Retinal pigment epithelial cell (primary cell): ENCODE measurements at regions not wholly inside any gene's neighbourhood (a gene's known extent, or its start where the extent isn't known, plus 50 kb on each side); places are given as distances from the start of the nearest gene placed in this dataset.

Experiments
- DNase-seq: peaks from one replicate; pipeline ENCODE4 v3.0.0-alpha.2; 2010; ENCODE audit warnings: low read depth
- H3K4me3 ChIP-seq: 2 replicates; pipeline ENCODE4 v1.5.1; 2011; ENCODE audit warnings: mild to moderate bottlenecking, low read length, control low read depth, moderate library complexity
- TF ChIP-seq, protein P1 (sequence below): conservative IDR thresholded peaks from 2 replicates; pipeline ENCODE4 v1.5.1; 2011; ENCODE audit warnings: low read depth, low read length, control low read depth, inconsistent platforms

DNA sequence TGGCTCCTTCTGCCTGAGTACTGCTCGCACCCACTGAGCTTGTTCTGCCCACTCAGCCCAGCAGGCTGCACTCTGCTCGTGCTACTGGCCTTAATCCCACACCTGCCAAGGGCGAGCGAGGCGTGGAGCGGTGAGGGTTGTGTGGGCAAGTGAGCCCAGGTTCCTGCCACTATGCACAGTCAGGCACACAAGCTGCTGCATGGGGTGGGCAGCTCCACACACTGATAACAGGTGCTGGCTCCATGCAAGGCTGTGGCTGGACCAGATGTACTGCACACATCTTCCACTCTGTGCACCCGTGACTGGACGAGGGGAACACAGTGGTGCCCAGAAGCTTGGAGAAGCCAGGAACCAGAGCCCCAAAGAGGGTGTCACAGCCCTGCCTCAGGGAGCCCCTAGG is 184.3 kb upstream of the NUDT6 start:
- H3K4me3 ChIP-seq, result no peak overlapping the region
- DNase-seq, result no peak
- TF ChIP-seq, protein P1, sequence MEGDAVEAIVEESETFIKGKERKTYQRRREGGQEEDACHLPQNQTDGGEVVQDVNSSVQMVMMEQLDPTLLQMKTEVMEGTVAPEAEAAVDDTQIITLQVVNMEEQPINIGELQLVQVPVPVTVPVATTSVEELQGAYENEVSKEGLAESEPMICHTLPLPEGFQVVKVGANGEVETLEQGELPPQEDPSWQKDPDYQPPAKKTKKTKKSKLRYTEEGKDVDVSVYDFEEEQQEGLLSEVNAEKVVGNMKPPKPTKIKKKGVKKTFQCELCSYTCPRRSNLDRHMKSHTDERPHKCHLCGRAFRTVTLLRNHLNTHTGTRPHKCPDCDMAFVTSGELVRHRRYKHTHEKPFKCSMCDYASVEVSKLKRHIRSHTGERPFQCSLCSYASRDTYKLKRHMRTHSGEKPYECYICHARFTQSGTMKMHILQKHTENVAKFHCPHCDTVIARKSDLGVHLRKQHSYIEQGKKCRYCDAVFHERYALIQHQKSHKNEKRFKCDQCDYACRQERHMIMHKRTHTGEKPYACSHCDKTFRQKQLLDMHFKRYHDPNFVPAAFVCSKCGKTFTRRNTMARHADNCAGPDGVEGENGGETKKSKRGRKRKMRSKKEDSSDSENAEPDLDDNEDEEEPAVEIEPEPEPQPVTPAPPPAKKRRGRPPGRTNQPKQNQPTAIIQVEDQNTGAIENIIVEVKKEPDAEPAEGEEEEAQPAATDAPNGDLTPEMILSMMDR, result no peak

DNA sequence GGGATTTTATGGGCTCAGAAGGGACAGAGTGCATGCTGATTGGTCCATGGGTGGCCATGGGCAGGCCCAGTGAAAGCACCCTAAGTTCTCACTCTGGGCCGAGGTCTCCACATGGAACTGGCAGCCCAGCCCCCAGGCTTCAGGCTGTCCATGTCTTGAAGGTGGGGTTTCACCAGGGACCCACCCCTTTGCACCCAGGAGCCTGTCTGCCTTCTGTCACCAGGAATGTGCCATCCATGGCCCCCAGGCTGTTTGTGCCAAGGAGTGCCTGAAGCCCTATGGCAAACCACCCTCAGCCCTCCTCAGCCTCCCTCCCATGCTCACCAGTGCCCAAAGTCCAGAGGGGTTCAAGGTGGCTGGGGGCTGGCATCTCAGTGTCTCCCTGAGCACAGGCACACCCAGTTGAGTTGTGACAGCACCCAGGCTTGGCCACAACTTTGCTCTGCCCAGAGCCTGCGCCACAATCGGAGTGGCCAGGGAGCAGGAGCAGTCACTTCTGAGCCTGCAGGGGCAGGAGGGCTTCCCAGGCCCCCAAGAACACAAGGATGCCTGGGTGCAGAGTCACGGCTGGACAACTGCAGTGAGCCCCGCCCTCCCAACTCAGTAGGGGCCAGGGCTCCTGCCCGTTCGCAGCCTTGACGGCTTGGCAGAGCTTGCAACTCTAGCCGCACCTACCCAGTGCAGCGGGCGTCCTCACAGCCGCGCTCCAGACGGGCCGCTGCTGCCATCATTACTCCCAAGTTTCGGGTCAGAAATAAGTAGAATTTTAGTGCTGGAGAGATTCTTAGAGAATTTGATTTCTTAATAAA is 185.3 kb upstream of the NUDT6 start:
- no peak for DNase-seq

DNA sequence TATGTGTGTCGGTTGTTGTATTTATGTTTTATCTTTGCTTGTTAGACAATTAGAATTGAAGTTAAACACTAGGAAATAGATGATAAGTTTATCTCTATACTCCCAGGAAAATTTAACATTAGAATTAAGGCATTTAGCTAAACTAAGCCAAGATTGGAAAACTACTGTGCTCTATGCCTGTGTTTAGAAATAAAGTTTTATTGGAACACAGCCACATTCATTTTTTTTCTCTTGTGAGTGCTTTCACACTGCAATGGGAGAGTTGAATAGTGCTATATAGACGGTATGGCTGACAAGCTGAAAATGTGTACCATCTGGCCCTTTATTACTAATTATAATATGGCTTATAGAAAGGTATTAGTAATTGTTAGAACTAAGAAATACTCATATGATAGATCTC is 186.7 kb upstream of the NUDT6 start:
- no peak overlapping the region for H3K4me3 ChIP-seq
- TF ChIP-seq, protein P1, result no peak
- DNase-seq, result no peak

More for the DNA sequence above, 185.3 kb upstream of the NUDT6 start:
- TF ChIP-seq, protein P1, result no peak
- H3K4me3 ChIP-seq, result no peak overlapping the region

DNA sequence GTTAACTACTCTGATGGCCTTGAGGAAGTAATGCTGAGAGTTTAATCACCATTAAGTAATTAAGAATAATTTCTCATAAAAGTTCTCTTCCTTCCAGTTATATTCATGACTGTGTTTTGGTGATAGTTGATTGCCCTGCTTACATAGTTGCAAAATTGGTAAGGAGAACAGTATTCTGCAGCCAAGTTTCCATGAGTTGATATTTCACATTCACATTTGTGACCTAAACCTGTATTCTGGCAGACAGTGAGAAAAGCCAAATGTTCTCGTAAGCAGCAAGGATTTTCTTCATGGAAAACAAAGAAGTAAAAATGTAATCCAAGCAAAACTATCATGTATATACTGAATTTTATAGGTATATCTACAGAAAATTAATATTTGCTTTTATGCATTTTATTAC is 187.8 kb upstream of the NUDT6 start:
- TF ChIP-seq, protein P1, result no peak
- DNase-seq, result no peak

DNA sequence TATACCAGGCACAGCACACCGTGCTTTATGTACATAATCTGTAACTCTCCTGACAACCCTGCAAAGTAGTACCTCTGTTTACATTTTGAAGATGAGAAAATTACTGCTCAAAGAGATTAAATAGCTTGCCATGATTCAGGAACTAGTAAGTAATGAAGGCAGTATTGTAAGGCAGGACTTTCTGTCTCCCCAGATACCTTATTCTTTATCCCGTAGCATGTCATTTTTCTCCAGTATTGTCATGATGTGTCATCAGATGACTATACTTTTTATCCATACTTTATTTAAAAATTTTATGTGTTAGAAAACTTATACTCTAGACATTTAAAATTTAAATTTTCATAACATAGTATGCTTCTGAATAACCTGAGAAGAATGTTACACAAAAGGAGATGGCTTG is 188.3 kb upstream of the NUDT6 start:
- no peak for DNase-seq
- H3K4me3 ChIP-seq, result no peak overlapping the region
- TF ChIP-seq, protein P1, result no peak

More for the DNA sequence above, 187.8 kb upstream of the NUDT6 start:
- H3K4me3 ChIP-seq, result no peak overlapping the region

DNA sequence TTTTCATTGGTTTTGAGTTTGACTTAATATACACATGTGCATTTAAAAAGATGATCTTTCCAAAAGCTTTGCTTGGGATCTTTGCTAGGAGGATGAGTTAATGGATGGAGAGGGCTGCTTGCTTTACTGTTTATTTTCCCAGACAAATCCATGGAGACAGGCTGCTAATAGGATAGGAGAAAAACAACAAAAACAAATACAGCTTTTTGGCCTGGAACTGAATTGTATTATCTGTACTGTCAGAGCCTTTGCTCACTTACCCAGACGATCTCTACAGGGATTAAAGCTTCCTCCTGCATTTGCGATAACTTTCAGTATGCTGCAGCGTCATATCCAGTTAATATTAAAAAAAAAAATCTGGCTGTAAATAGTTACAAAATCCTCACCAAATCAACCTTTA is 190.8 kb upstream of the NUDT6 start:
- TF ChIP-seq, protein P1, result no peak
- no peak for DNase-seq
- no peak overlapping the region for H3K4me3 ChIP-seq
